ENCODE measurements at regions not wholly inside any gene's neighbourhood (a gene's known extent, or its start where the extent isn't known, plus 50 kb on each side); places are given as distances from the start of the nearest gene placed in this dataset.

- TF ChIP-seq POLR2AphosphoS5 (IDR thresholded peaks at IDR 0.05; ENCODE audit: low read depth, low read length), result no peak
- no peak for TF ChIP-seq POLR2A (IDR thresholded peaks at IDR 0.05; ENCODE audit: low read depth, low read length)
- no peak for TF ChIP-seq SPI1 (IDR thresholded peaks at IDR 0.05; ENCODE audit: low read depth, low read length)
Measured at GRCh38 chr3:176376531-176376930, 820.8 kb downstream of the TBL1XR1 start.

Measured in GM12891 (cell line).